Neural cell (in vitro differentiated cells): ENCODE measurements at regions not wholly inside any gene's neighbourhood (a gene's known extent, or its start where the extent isn't known, plus 50 kb on each side); places are given as distances from the start of the nearest gene placed in this dataset.

Source experiments
- H2AFZ ChIP-seq: fragments of 200-600, 300-800 bp; sonication (generic), shearing (Covaris generic); 2 replicates; pipeline ENCODE4 v1.6.0; 2014; ENCODE audit warnings: low read depth, mild to moderate bottlenecking, antibody characterized with exemption, low read length, moderate library complexity
- H3F3A ChIP-seq: fragments of 200-600 bp; shearing (Covaris generic); 2 replicates; pipeline ENCODE4 v1.6.1; 2016; ENCODE audit warnings: mild to moderate bottlenecking, moderate library complexity, mixed read lengths, antibody characterized with exemption, low read length; ENCODE audit not compliant: insufficient read depth, poor library complexity, severe bottlenecking
- H3K27ac ChIP-seq: fragments of 200-600, 300-800 bp; sonication (generic), shearing (Covaris generic); 2 replicates; pipeline ENCODE4 v1.5.1; 2014; ENCODE audit warnings: mild to moderate bottlenecking, low read length, moderate library complexity
- H3K27me3 ChIP-seq: fragments of 300-800, 200-600 bp; sonication (generic), shearing (Covaris generic); 2 replicates; pipeline ENCODE4 v1.6.0; 2014; ENCODE audit warnings: mild to moderate bottlenecking, low read depth, low read length, moderate library complexity; ENCODE audit not compliant: insufficient read depth
- H3K36me3 ChIP-seq: fragments of 300-800, 200-600 bp; sonication (generic), shearing (Covaris generic); 2 replicates; pipeline ENCODE4 v1.5.1; 2014; ENCODE audit warnings: mild to moderate bottlenecking, antibody characterized with exemption, low read length, moderate library complexity; ENCODE audit not compliant: insufficient read depth
- H3K4me2 ChIP-seq: fragments of 300-800, 200-600 bp; sonication (generic), shearing (Covaris generic); 2 replicates; pipeline ENCODE4 v1.6.0; 2014; ENCODE audit warnings: mild to moderate bottlenecking, low read length
- H3K4me3 ChIP-seq: fragments of 300-800, 200-600 bp; sonication (generic), shearing (Covaris generic); 2 replicates; pipeline ENCODE4 v1.5.1; 2014; ENCODE audit warnings: mild to moderate bottlenecking, low read length, moderate library complexity
- H3K79me2 ChIP-seq: fragments of 200-600 bp; shearing (Covaris generic); replicated peaks from 2 replicates; pipeline ENCODE4 v1.6.0; 2014; ENCODE audit warnings: mild to moderate bottlenecking, low read length, moderate library complexity; ENCODE audit not compliant: insufficient read depth
- H3K9ac ChIP-seq: fragments of 300-800, 200-600 bp; sonication (generic), shearing (Covaris generic); 2 replicates; pipeline ENCODE4 v1.6.1; 2016; ENCODE audit warnings: mild to moderate bottlenecking, low read length, mixed read lengths
- H3K9me2 ChIP-seq: fragments of 200-600 bp; shearing (Covaris generic); 2 replicates; pipeline ENCODE4 v1.6.1; 2016; ENCODE audit warnings: mild to moderate bottlenecking, low read length, mixed read lengths; ENCODE audit not compliant: insufficient read depth
- H3K9me3 ChIP-seq: fragments of 200-600, 300-800 bp; sonication (generic), shearing (Covaris generic); 2 replicates; pipeline ENCODE4 v1.6.1; 2016; ENCODE audit warnings: mild to moderate bottlenecking, mixed run types, low read length, moderate library complexity, mixed read lengths
- H4K20me1 ChIP-seq: fragments of 200-600 bp; shearing (Covaris generic); 2 replicates; pipeline ENCODE4 v1.6.1; 2016; ENCODE audit warnings: mild to moderate bottlenecking, mixed run types; ENCODE audit not compliant: insufficient read depth
- EP300 ChIP-seq: fragments of 450-650 bp; conservative IDR thresholded peaks from 2 replicates; pipeline ENCODE4 v1.6.1; 2014; ENCODE audit warnings: antibody characterized with exemption, mild to moderate bottlenecking, moderate library complexity; ENCODE audit not compliant: poor library complexity, severe bottlenecking
- EZH2 ChIP-seq: fragments of 200-600, 300-800 bp; shearing (Covaris generic), sonication (generic); IDR thresholded peaks from 2 replicates; pipeline ENCODE4 v1.6.1; 2014; ENCODE audit warnings: antibody characterized with exemption, low read length, borderline replicate concordance, mild to moderate bottlenecking; ENCODE audit not compliant: insufficient read depth, poor library complexity, severe bottlenecking
- MXI1 ChIP-seq: fragments of 450-650 bp; conservative IDR thresholded peaks from 2 replicates; pipeline ENCODE4 v1.6.1; 2014; ENCODE audit warnings: antibody characterized with exemption, mild to moderate bottlenecking; ENCODE audit not compliant: poor library complexity, severe bottlenecking
- POLR2AphosphoS5 ChIP-seq: IDR thresholded peaks from 2 replicates; pipeline ENCODE4 v1.6.1; 2012
- RAD21 ChIP-seq: fragments of 450-650 bp; conservative IDR thresholded peaks from 2 replicates; pipeline ENCODE4 v1.6.1; 2014; ENCODE audit warnings: antibody characterized with exemption, mild to moderate bottlenecking, moderate library complexity
- SMC3 ChIP-seq: fragments of 450-650 bp; conservative IDR thresholded peaks from 2 replicates; pipeline ENCODE4 v1.6.1; 2014; ENCODE audit warnings: antibody characterized with exemption, mild to moderate bottlenecking, moderate library complexity; ENCODE audit not compliant: poor library complexity
- TAF1 ChIP-seq: IDR thresholded peaks from 2 replicates; pipeline ENCODE4 v1.6.1; 2012; ENCODE audit warnings: low read depth
- TF ChIP-seq, protein P1 (sequence below): fragments of 450-650 bp; IDR thresholded peaks from 2 replicates; pipeline ENCODE4 v1.5.1; 2014; ENCODE audit warnings: antibody characterized with exemption, mild to moderate bottlenecking, moderate library complexity; ENCODE audit not compliant: poor library complexity, severe bottlenecking
- TF ChIP-seq, protein P2 (sequence below): IDR thresholded peaks from 2 replicates; pipeline ENCODE4 v1.6.1; 2012; ENCODE audit warnings: borderline replicate concordance

DNA sequence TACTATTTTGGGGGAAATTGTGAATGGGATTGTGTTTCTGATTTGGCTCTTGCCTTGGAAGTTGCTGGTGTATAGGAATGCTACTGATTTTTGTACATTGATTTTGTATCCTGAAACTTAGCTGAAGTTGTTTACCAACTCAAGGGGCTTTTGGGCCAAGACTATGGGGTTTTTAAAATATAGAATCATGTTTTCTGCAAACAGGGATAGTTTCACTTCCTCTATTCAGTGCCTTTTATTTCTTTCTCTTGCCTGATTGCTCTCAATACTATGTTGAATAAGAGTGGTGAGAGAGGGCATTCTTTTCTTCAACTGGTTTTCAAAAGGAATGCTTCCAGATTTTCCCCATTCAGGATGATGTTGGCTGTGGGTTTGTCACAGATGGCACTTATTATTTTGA is 1383.8 kb upstream of the ACVR2A start:
- Histone ChIP-seq H3K9ac (no peak overlapping the region), H3K36me3 (no peaks in the 10 kb centered on the region), H3K79me2 (no peaks in the 10 kb centered on the region), H2AFZ (no peak overlapping the region), H3K4me2 (no peak overlapping the region), H3F3A (no peaks in the 10 kb centered on the region), H3K9me3 (peaks cover 17% of the 10 kb centered on the region), H3K27me3 (no peaks in the 10 kb centered on the region), H3K27ac (no peak overlapping the region), H3K4me3 (no peak overlapping the region), H4K20me1 (no peaks in the 10 kb centered on the region), H3K9me2 (no peaks in the 10 kb centered on the region)
- TF ChIP-seq RAD21 = no peak
- no peak for TF ChIP-seq POLR2AphosphoS5
- TF ChIP-seq MXI1 = no peak
- no peak for TF ChIP-seq SMC3
- no peak for TF ChIP-seq EZH2
- TF ChIP-seq, protein P1, sequence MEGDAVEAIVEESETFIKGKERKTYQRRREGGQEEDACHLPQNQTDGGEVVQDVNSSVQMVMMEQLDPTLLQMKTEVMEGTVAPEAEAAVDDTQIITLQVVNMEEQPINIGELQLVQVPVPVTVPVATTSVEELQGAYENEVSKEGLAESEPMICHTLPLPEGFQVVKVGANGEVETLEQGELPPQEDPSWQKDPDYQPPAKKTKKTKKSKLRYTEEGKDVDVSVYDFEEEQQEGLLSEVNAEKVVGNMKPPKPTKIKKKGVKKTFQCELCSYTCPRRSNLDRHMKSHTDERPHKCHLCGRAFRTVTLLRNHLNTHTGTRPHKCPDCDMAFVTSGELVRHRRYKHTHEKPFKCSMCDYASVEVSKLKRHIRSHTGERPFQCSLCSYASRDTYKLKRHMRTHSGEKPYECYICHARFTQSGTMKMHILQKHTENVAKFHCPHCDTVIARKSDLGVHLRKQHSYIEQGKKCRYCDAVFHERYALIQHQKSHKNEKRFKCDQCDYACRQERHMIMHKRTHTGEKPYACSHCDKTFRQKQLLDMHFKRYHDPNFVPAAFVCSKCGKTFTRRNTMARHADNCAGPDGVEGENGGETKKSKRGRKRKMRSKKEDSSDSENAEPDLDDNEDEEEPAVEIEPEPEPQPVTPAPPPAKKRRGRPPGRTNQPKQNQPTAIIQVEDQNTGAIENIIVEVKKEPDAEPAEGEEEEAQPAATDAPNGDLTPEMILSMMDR = no peak
- no peak for TF ChIP-seq TAF1
- TF ChIP-seq, protein P2, sequence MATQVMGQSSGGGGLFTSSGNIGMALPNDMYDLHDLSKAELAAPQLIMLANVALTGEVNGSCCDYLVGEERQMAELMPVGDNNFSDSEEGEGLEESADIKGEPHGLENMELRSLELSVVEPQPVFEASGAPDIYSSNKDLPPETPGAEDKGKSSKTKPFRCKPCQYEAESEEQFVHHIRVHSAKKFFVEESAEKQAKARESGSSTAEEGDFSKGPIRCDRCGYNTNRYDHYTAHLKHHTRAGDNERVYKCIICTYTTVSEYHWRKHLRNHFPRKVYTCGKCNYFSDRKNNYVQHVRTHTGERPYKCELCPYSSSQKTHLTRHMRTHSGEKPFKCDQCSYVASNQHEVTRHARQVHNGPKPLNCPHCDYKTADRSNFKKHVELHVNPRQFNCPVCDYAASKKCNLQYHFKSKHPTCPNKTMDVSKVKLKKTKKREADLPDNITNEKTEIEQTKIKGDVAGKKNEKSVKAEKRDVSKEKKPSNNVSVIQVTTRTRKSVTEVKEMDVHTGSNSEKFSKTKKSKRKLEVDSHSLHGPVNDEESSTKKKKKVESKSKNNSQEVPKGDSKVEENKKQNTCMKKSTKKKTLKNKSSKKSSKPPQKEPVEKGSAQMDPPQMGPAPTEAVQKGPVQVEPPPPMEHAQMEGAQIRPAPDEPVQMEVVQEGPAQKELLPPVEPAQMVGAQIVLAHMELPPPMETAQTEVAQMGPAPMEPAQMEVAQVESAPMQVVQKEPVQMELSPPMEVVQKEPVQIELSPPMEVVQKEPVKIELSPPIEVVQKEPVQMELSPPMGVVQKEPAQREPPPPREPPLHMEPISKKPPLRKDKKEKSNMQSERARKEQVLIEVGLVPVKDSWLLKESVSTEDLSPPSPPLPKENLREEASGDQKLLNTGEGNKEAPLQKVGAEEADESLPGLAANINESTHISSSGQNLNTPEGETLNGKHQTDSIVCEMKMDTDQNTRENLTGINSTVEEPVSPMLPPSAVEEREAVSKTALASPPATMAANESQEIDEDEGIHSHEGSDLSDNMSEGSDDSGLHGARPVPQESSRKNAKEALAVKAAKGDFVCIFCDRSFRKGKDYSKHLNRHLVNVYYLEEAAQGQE = no peak
- no peak for TF ChIP-seq EP300

DNA sequence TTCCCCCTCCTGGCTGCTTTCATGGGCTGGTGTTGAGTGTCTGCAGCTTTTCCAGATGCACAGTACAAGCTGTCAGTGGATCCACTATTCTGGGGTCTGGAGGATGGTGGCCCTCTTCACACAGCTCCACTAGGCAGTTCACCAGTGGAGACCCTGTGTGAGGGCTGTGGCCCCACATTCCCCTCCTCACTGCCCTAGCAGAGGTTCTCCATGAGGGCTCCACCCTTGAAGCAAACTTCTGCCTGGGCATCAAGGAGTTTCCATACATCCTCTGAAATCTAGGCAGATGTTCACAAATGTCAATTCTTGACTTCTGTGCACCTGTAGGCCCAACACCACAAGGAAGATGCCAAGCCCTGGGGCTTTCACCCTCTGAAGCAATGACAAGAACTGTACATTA is 1386.2 kb upstream of the ACVR2A start:
- Histone ChIP-seq H3K36me3 (no peaks in the 10 kb centered on the region), H3K4me3 (no peak overlapping the region), H3F3A (no peaks in the 10 kb centered on the region), H3K4me2 (no peak overlapping the region), H3K79me2 (no peaks in the 10 kb centered on the region), H3K9me2 (no peaks in the 10 kb centered on the region), H2AFZ (no peak overlapping the region), H3K27me3 (no peaks in the 10 kb centered on the region), H4K20me1 (no peaks in the 10 kb centered on the region), H3K9me3 (peaks cover 17% of the 10 kb centered on the region), H3K27ac (no peak overlapping the region), H3K9ac (no peak overlapping the region)
- no peak for TF ChIP-seq POLR2AphosphoS5
- TF ChIP-seq EP300 = no peak

DNA sequence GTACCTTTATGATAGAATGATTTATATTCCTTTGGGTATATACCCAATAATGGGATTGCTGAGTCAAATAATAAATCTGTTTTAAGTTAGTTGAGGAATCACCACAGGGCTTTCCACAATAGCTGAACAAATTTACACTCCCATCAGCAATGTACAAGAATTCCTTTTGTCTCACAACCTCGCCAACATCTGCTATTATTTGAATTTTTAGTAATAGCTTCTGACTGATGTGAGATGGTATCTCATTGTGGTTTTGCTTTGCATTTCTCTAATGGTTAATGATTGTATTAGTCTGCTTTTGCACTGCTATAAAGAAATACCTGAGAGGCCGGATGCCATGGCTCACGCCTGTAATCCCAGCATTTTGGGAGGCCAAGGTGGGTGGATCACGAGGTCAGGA is 1387.6 kb upstream of the ACVR2A start:
- TF ChIP-seq POLR2AphosphoS5 = no peak
- no peak for TF ChIP-seq TAF1
- TF ChIP-seq SMC3 = no peak
- no peak overlapping the region for H3K4me2 ChIP-seq
- no peaks in the 10 kb centered on the region for H3K79me2 ChIP-seq
- no peaks in the 10 kb centered on the region for H4K20me1 ChIP-seq
- no peaks in the 10 kb centered on the region for H3K9me2 ChIP-seq
- H3K27me3 ChIP-seq = peaks cover 3% of the 10 kb centered on the region
- H3K36me3 ChIP-seq = no peaks in the 10 kb centered on the region
- no peaks in the 10 kb centered on the region for H3F3A ChIP-seq
- no peak overlapping the region for H3K4me3 ChIP-seq
- peaks cover 17% of the 10 kb centered on the region for H3K9me3 ChIP-seq
- no peak overlapping the region for H2AFZ ChIP-seq
- no peak overlapping the region for H3K9ac ChIP-seq
- H3K27ac ChIP-seq = no peak overlapping the region
